ENCODE measurements at regions not wholly inside any gene's neighbourhood (a gene's known extent, or its start where the extent isn't known, plus 50 kb on each side); places are given as distances from the start of the nearest gene placed in this dataset.

GRCh38 chr7:86918245-86918644 lies 141.2 kb downstream of the ELAPOR2 start (continued):
- TF ChIP-seq USF2 (IDR thresholded peaks at IDR 0.05; ENCODE audit: borderline replicate concordance, low read depth, low read length) (no peak), ZNF622 (IDR thresholded peaks at IDR 0.05) (no peak)

- no peak for FAIRE-seq
- no peaks in the 10 kb centered on the region for H3K9me3 ChIP-seq (replicated peaks; ENCODE audit: control insufficient read depth, insufficient read depth, low read length)
- no peaks in the 10 kb centered on the region for H3K36me3 ChIP-seq (ENCODE audit: control insufficient read depth in 2 of 2, insufficient read depth in 2 of 2, low read length in 1 of 2)
- intact Hi-C loops (cut with micrococcal nuclease; ENCODE audit: unreplicated experiment), result loop anchor here (10.0 kb wide), 1 partner anchor 62 kb away; no protein-coding TSS in a partner anchor
- H3K4me3 ChIP-seq, result no peak overlapping the region
- no TSS peak for BruUV-seq (replicated peaks)
- no peak overlapping the region for H3K27ac ChIP-seq (ENCODE audit: control insufficient read depth, insufficient read depth)
- ChIA-PET RAD21 (ENCODE audit: unreplicated experiment) (no interaction called here), SMC1A (ENCODE audit: uncharacterized antibody, unreplicated experiment) (interaction anchor here (0.7 to 1.8 kb wide), 4 partner anchors 8 to 499 kb away, joined by 3 to 4 read pairs (median 4); no protein-coding TSS in a partner anchor), CTCF (interaction anchor here (1.0 to 2.9 kb wide), 5 partner anchors 11 to 320 kb away, joined by 3 to 15 read pairs (median 9); no protein-coding TSS in a partner anchor), POLR2A (interaction anchor here (0.6 to 0.7 kb wide), 2 partner anchors 145 to 991 kb away, joined by 4 to 6 read pairs; no protein-coding TSS in a partner anchor)
- H2AFZ ChIP-seq (ENCODE audit: control insufficient read depth, low read depth, low read length), result no peak overlapping the region
- no peak overlapping the region for H3K9ac ChIP-seq (ENCODE audit: control insufficient read depth, insufficient read depth, low read length)
- no peak for DNase-seq (ENCODE audit: low read depth, low spot score)
- 0% methylated on average over 1 of the region's 1 CpG for WGBS (ENCODE audit: insufficient coverage, insufficient replicate concordance, low lambda C conversion rate, missing lambda C conversion rate)
- no peaks in the 10 kb centered on the region for H3K79me2 ChIP-seq (ENCODE audit: control insufficient read depth, insufficient read depth, low read length)
- H3K4me1 ChIP-seq (ENCODE audit: control insufficient read depth, insufficient read depth, low read length), result no peaks in the 10 kb centered on the region
- H3K4me2 ChIP-seq (ENCODE audit: control insufficient read depth, insufficient read depth), result no peak overlapping the region
- no peaks in the 10 kb centered on the region for H3K27me3 ChIP-seq (replicated peaks in 1 of 2; ENCODE audit: control insufficient read depth in 2 of 2, insufficient read depth in 2 of 2, low read length in 1 of 2)
- no peak for ATAC-seq
- in situ Hi-C loops (cut with MboI), result no loop called here
- no peaks in the 10 kb centered on the region for H4K20me1 ChIP-seq (ENCODE audit: control insufficient read depth, insufficient read depth)
- TF ChIP-seq MLLT1 (IDR thresholded peaks at IDR 0.05) (no peak), ESRRA (IDR thresholded peaks at IDR 0.05; ENCODE audit: low read length) (no peak), BCL3 (IDR thresholded peaks at IDR 0.05; ENCODE audit: borderline replicate concordance, insufficient read depth, low read depth, low read length, poor library complexity, severe bottlenecking) (no peak), ZNF384 (IDR thresholded peaks at IDR 0.05; ENCODE audit: borderline replicate concordance, low read depth, low read length) (no peak), CHD1 (IDR thresholded peaks at IDR 0.05; ENCODE audit: low read depth, low read length) (no peak), PKNOX1 (IDR thresholded peaks at IDR 0.05) (no peak), TAF1 (IDR thresholded peaks at IDR 0.05; ENCODE audit: borderline replicate concordance, low read depth, low read length) (no peak), ELK1 (IDR thresholded peaks at IDR 0.05; ENCODE audit: low read depth, low read length) (no peak), ZBTB40 (IDR thresholded peaks at IDR 0.05; ENCODE audit: borderline replicate concordance) (no peak)
Observed at GRCh38 chr7:86916277-86916825, 143.1 kb downstream of the ELAPOR2 start.
